ENCODE measurements at regions not wholly inside any gene's neighbourhood (a gene's known extent, or its start where the extent isn't known, plus 50 kb on each side); places are given as distances from the start of the nearest gene placed in this dataset.

DNA sequence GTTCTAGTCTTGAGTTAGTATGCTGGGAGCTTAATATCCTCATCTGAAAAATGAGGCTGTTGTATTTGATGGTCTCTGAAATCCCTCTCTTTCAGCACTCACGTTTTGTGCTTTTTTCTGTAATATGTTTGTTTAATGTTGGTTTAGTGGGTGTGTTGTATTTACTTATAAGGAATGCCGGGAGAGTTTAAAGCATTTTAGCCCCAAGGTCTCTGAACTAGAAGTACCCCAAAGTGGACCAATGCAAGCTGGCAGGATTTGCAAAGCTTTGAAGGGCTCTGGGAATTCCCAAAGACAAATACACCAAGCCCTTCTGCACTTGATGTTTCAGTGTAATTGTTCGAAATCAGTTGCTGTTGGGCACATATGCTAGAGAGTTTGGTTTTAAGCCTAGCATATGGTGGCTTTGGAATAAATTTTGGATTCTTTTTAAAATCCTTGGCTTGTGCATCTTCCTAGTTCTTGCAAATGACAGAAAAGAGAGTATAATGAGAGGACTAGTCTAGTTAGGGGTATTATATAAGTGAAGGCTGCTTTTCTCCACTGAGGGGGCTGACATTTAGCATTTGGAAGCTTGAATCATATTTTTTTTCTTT is 371.4 kb upstream of the BOD1L1 start:
- CTCF ChIA-PET: interaction anchor here (0.7 kb wide), 1 partner anchor 36 kb away, joined by 3 read pairs; no protein-coding TSS in a partner anchor
- TF ChIP-seq YY1 (IDR thresholded peaks at IDR 0.05; ENCODE audit: low read depth): no peak
- TF ChIP-seq EP300 (IDR thresholded peaks at IDR 0.05; ENCODE audit: borderline replicate concordance in 1 of 2, low read depth in 1 of 2, low read length in 1 of 2): no peak
- TF ChIP-seq, protein P1, sequence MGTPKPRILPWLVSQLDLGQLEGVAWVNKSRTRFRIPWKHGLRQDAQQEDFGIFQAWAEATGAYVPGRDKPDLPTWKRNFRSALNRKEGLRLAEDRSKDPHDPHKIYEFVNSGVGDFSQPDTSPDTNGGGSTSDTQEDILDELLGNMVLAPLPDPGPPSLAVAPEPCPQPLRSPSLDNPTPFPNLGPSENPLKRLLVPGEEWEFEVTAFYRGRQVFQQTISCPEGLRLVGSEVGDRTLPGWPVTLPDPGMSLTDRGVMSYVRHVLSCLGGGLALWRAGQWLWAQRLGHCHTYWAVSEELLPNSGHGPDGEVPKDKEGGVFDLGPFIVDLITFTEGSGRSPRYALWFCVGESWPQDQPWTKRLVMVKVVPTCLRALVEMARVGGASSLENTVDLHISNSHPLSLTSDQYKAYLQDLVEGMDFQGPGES (IDR thresholded peaks at IDR 0.05; ENCODE audit: low read depth, low read length): no peak
- no peak for TF ChIP-seq USF1 (IDR thresholded peaks at IDR 0.05; ENCODE audit: borderline replicate concordance, low read depth)
- no peak for TF ChIP-seq NFIC (IDR thresholded peaks at IDR 0.05; ENCODE audit: borderline replicate concordance)
- TF ChIP-seq TEAD4 (IDR thresholded peaks at IDR 0.05; ENCODE audit: borderline replicate concordance, insufficient read depth): no peak
- TF ChIP-seq, protein P2, sequence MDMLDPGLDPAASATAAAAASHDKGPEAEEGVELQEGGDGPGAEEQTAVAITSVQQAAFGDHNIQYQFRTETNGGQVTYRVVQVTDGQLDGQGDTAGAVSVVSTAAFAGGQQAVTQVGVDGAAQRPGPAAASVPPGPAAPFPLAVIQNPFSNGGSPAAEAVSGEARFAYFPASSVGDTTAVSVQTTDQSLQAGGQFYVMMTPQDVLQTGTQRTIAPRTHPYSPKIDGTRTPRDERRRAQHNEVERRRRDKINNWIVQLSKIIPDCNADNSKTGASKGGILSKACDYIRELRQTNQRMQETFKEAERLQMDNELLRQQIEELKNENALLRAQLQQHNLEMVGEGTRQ (IDR thresholded peaks at IDR 0.05; ENCODE audit: borderline replicate concordance, low read depth, low read length): no peak
- TF ChIP-seq EZH2phosphoT487 (IDR thresholded peaks at IDR 0.05; ENCODE audit: borderline replicate concordance, low read depth): no peak
- TF ChIP-seq GABPA (IDR thresholded peaks at IDR 0.05; ENCODE audit: low read depth): no peak
- TF ChIP-seq RFX5 (IDR thresholded peaks at IDR 0.05; ENCODE audit: low read length): no peak
- no peak for TF ChIP-seq RXRA (IDR thresholded peaks at IDR 0.05; ENCODE audit: borderline replicate concordance, low read depth)
- no peak for TF ChIP-seq MEF2A (IDR thresholded peaks at IDR 0.05; ENCODE audit: borderline replicate concordance, low read depth)
- TF ChIP-seq CTCF (IDR thresholded peaks at IDR 0.05): no peak
- no peak for TF ChIP-seq NRF1 (IDR thresholded peaks at IDR 0.05; ENCODE audit: low read depth, low read length)
- TF ChIP-seq, protein P3, sequence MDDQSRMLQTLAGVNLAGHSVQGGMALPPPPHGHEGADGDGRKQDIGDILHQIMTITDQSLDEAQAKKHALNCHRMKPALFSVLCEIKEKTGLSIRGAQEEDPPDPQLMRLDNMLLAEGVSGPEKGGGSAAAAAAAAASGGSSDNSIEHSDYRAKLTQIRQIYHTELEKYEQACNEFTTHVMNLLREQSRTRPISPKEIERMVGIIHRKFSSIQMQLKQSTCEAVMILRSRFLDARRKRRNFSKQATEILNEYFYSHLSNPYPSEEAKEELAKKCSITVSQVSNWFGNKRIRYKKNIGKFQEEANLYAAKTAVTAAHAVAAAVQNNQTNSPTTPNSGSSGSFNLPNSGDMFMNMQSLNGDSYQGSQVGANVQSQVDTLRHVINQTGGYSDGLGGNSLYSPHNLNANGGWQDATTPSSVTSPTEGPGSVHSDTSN (IDR thresholded peaks at IDR 0.05): no peak
- TF ChIP-seq TAF1 (IDR thresholded peaks at IDR 0.05; ENCODE audit: borderline replicate concordance, low read depth, low read length): no peak
- Histone ChIP-seq H3K36me3 (replicated peaks in 1 of 2; ENCODE audit: control insufficient read depth in 1 of 2, insufficient read depth in 2 of 2, low read length in 1 of 2) (no peaks in the 10 kb centered on the region), H3K9me3 (0 out of 2 replicates have a peak, but pooled peaks cover 3% of the 10 kb centered on the region), H2AFZ (ENCODE audit: low read depth) (no peak overlapping the region), H3K4me3 (ENCODE audit: low read depth in 2 of 2, low read length in 1 of 2) (no peak overlapping the region), H3K27me3 (ENCODE audit: insufficient read depth) (no peaks in the 10 kb centered on the region), H3K4me2 (no peak overlapping the region), H3K9me2 (no peaks in the 10 kb centered on the region), H3K9ac (no peak overlapping the region), H3K79me2 (ENCODE audit: insufficient read depth) (no peaks in the 10 kb centered on the region), H3K4me1 (ENCODE audit: control insufficient read depth in 1 of 2, insufficient read depth in 2 of 2, low read depth in 1 of 2, low read length in 1 of 2) (no peaks in the 10 kb centered on the region), H3F3A (replicated peaks; ENCODE audit: insufficient read depth) (no peaks in the 10 kb centered on the region), H4K20me1 (ENCODE audit: insufficient read depth) (no peaks in the 10 kb centered on the region), H3K27ac (ENCODE audit: low read depth in 2 of 2, low read length in 1 of 2) (no peak overlapping the region)
- POLR2A ChIA-PET: no interaction called here
- DNase-seq: no peak
- WGBS (ENCODE audit: low lambda C conversion rate): 57% methylated on average over 3 of the region's 3 CpGs

Measured in SK-N-SH (cell line).